ENCODE measurements at regions not wholly inside any gene's neighbourhood (a gene's known extent, or its start where the extent isn't known, plus 50 kb on each side); places are given as distances from the start of the nearest gene placed in this dataset.
"Not testable (repeated sequence)": the region's sequence is repeated elsewhere in the genome, so short reads cannot be mapped to it uniquely, and the experiment has no call there.

DNA sequence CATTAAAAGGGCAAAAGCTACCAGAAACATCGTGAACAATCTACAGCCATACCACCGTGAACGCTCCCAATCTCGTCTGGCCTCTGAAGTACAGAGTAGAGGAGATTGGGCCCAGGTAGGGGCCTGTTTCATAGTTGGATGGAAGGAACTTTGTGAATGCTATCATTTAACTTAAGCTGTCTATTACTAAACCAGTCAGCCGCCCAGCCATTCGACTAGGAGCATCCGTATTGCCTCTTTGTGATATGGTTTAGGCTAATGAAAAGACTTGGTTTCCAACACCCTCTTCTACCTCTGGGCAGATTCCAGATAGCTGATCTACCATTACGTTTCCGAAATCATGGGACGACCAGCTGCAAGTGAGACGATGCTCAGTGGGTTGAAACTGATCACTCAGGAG lies 54.0 kb upstream of the TBL1X start:
- not testable (repeated sequence) for TF ChIP-seq EZH2 (IDR thresholded peaks at IDR 0.05; ENCODE audit: low read length, unreplicated experiment); EZH2phosphoT487 (IDR thresholded peaks at IDR 0.05; ENCODE audit: borderline replicate concordance, low read length)
- TF ChIP-seq, protein P1, sequence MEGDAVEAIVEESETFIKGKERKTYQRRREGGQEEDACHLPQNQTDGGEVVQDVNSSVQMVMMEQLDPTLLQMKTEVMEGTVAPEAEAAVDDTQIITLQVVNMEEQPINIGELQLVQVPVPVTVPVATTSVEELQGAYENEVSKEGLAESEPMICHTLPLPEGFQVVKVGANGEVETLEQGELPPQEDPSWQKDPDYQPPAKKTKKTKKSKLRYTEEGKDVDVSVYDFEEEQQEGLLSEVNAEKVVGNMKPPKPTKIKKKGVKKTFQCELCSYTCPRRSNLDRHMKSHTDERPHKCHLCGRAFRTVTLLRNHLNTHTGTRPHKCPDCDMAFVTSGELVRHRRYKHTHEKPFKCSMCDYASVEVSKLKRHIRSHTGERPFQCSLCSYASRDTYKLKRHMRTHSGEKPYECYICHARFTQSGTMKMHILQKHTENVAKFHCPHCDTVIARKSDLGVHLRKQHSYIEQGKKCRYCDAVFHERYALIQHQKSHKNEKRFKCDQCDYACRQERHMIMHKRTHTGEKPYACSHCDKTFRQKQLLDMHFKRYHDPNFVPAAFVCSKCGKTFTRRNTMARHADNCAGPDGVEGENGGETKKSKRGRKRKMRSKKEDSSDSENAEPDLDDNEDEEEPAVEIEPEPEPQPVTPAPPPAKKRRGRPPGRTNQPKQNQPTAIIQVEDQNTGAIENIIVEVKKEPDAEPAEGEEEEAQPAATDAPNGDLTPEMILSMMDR (conservative IDR thresholded peaks at IDR 0.05; ENCODE audit: low read depth, low read length): not testable (repeated sequence)

Measured in PC-3 (cell line).